Endothelial cell (in vitro differentiated cells): ENCODE measurements at regions not wholly inside any gene's neighbourhood (a gene's known extent, or its start where the extent isn't known, plus 50 kb on each side); places are given as distances from the start of the nearest gene placed in this dataset.

Experiments
- DNase-seq: peaks from one replicate; pipeline ENCODE4 v3.0.0; 2021; ENCODE audit warnings: low spot score
- H3K27ac Mint-ChIP-seq: one replicate; pipeline ENCODE4 v1.8.0; 2021; ENCODE audit warnings: mixed read lengths, inconsistent platforms; ENCODE audit not compliant: unreplicated experiment
- H3K27me3 Mint-ChIP-seq: one replicate; pipeline ENCODE4 v1.8.0; 2021; ENCODE audit warnings: mild to moderate bottlenecking, moderate library complexity, mixed read lengths, inconsistent platforms; ENCODE audit not compliant: unreplicated experiment
- H3K36me3 Mint-ChIP-seq: one replicate; pipeline ENCODE4 v1.8.0; 2021; ENCODE audit warnings: mild to moderate bottlenecking, low read depth, mixed read lengths, inconsistent platforms; ENCODE audit not compliant: unreplicated experiment
- H3K4me1 Mint-ChIP-seq: one replicate; pipeline ENCODE4 v1.8.0; 2021; ENCODE audit warnings: mild to moderate bottlenecking, mixed read lengths, inconsistent platforms; ENCODE audit not compliant: unreplicated experiment
- H3K4me3 Mint-ChIP-seq: one replicate; pipeline ENCODE4 v1.8.0; 2021; ENCODE audit warnings: mild to moderate bottlenecking, mixed read lengths, inconsistent platforms; ENCODE audit not compliant: unreplicated experiment
- H3K9me3 Mint-ChIP-seq: one replicate; pipeline ENCODE4 v1.8.0; 2021; ENCODE audit warnings: mixed read lengths, inconsistent platforms; ENCODE audit not compliant: unreplicated experiment
- TF ChIP-seq, protein P1 (sequence below): fragments of 200-600 bp; sonication (generic); IDR thresholded peaks from one replicate; pipeline ENCODE4 v1.5.0; 2021; ENCODE audit warnings: antibody characterized with exemption; ENCODE audit not compliant: unreplicated experiment

DNA sequence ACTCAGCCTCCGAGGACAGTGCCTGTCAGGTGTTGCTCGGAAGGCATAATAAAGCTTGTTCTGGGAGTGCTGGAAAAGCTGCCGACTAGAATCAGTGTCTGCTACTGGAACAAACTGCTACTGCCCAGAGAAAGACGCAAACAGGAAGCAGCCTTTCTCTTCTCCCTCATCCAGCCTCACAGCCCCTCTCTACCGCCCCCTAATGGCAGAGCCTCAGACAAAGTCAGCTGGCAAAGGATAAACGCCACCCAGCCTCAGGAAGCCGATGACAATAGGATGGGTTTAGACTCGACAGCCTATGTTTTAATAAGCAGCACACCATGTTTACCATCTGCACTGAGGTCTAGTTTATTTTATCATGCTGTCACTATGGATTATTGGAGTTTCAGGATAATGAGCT, 169.5 kb upstream of the LYZL1 start:
- H3K27me3 Mint-ChIP-seq = peaks cover 1% of the 10 kb centered on the region
- peaks cover 6% of the 10 kb centered on the region for H3K36me3 Mint-ChIP-seq
- no peak overlapping the region for H3K4me3 Mint-ChIP-seq
- peak; percentile 47 for DNase-seq
- H3K4me1 Mint-ChIP-seq = no peaks in the 10 kb centered on the region
- no peak overlapping the region for H3K27ac Mint-ChIP-seq
- H3K9me3 Mint-ChIP-seq = peaks cover 5% of the 10 kb centered on the region
- TF ChIP-seq, protein P1, sequence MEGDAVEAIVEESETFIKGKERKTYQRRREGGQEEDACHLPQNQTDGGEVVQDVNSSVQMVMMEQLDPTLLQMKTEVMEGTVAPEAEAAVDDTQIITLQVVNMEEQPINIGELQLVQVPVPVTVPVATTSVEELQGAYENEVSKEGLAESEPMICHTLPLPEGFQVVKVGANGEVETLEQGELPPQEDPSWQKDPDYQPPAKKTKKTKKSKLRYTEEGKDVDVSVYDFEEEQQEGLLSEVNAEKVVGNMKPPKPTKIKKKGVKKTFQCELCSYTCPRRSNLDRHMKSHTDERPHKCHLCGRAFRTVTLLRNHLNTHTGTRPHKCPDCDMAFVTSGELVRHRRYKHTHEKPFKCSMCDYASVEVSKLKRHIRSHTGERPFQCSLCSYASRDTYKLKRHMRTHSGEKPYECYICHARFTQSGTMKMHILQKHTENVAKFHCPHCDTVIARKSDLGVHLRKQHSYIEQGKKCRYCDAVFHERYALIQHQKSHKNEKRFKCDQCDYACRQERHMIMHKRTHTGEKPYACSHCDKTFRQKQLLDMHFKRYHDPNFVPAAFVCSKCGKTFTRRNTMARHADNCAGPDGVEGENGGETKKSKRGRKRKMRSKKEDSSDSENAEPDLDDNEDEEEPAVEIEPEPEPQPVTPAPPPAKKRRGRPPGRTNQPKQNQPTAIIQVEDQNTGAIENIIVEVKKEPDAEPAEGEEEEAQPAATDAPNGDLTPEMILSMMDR = peak; percentile 55

DNA sequence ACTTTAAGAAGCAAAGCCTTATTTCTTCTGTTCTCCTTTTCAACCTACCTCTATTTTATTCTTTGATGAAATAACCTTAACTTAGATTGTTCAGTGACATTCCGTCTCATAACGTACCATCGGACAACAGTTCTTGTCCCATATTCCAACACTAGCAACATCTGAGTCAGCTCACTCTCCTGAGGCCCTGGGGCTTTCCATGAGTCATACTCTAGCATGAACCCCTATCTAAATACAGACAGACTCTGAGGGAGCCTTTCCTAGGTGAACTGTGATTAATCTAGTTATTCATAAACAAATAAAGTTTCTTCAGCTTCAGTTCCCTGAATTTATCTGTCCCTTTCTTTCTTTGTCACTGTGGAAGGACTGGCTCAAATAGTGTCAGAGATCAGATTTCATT, 168.7 kb upstream of the LYZL1 start:
- H3K27ac Mint-ChIP-seq = no peak overlapping the region
- H3K9me3 Mint-ChIP-seq = peaks cover 5% of the 10 kb centered on the region
- TF ChIP-seq, protein P1 = no peak
- peaks cover 6% of the 10 kb centered on the region for H3K36me3 Mint-ChIP-seq
- no peaks in the 10 kb centered on the region for H3K4me1 Mint-ChIP-seq
- no peak overlapping the region for H3K4me3 Mint-ChIP-seq
- peaks cover 1% of the 10 kb centered on the region for H3K27me3 Mint-ChIP-seq
- no peak for DNase-seq

DNA sequence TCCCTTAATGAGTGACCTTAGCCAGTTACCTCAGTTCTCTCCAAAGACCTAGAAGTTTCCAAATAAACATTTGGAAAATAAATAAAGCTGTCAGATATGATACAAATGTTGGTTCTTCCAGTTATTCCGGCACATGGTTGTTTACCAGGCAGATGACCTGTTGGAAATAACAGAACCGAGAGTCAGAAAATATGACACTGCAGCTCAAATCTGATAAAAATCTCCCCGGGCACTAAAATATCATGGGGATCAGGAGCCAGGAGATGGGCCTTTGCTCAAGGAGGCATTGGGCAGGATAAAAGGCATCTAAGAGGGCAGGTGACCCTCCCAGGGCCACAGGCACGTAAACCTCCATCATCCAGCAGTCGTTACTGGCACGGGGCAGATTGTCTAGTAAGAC, 164.0 kb upstream of the LYZL1 start:
- no peak overlapping the region for H3K4me3 Mint-ChIP-seq
- no peaks in the 10 kb centered on the region for H3K36me3 Mint-ChIP-seq
- no peak for DNase-seq
- peaks cover 3% of the 10 kb centered on the region for H3K27me3 Mint-ChIP-seq
- peaks cover 3% of the 10 kb centered on the region for H3K4me1 Mint-ChIP-seq
- no peaks in the 10 kb centered on the region for H3K9me3 Mint-ChIP-seq
- H3K27ac Mint-ChIP-seq = no peak overlapping the region
- TF ChIP-seq, protein P1 = no peak

DNA sequence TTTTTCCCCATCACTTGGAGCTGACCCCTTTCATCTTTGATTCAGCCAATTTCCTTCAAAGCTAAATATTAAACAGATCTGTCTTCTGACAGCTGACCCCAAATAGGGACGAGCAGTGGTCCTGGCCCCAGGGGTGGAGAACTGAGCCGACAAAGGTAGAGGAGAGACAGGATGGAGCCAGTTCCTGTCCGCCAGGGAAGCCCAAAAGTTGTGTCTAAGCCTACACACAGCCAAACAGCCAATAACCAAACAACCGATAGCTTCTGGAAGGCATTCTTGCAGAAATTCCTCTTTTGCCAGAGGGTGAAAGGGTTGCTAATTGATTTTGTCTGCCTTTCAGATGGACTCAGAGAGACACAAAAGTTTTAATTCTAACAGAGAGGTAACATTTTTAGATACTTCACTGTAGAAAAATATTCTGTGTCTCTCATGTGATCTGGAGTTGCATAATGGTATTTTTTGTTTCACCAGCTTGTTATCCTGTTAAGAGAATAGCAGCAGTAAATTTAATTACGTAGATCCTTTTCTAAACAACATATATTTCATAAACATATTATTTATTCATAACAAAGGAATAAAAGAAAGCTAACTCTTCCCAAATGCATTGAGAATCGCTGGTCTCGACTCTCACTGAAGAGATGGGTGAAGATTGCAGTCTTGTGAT, 161.7 kb upstream of the LYZL1 start:
- TF ChIP-seq, protein P1 = no peak
- no peak overlapping the region for H3K4me3 Mint-ChIP-seq
- no peak overlapping the region for H3K27ac Mint-ChIP-seq
- peaks cover 10% of the 10 kb centered on the region for H3K4me1 Mint-ChIP-seq
- H3K36me3 Mint-ChIP-seq = no peaks in the 10 kb centered on the region
- H3K27me3 Mint-ChIP-seq = peaks cover 2% of the 10 kb centered on the region
- no peaks in the 10 kb centered on the region for H3K9me3 Mint-ChIP-seq
- no peak for DNase-seq

DNA sequence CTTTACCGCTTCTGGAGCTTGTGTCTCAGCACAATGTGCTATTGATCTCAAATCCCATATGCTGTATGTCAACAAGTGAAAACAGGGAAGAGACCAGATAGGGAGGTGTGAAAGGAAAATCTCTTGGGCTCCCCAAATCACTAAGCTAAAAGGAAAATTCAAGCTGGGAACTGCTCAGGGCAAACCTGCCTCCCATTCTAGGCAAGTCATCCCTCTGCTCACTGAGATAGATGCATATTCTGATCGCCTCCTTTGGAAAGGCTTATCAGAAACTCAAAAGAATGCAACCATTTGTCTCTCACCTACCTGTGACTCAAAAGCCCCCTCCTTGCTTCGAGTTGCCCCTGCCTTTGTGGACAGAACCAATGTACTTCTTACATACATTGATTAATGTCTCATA, 161.1 kb upstream of the LYZL1 start:
- DNase-seq = no peak
- Mint-ChIP-seq H3K9me3 (no peaks in the 10 kb centered on the region), H3K27ac (no peak overlapping the region), H3K4me3 (no peak overlapping the region), H3K4me1 (peaks cover 16% of the 10 kb centered on the region), H3K27me3 (peaks cover 2% of the 10 kb centered on the region), H3K36me3 (no peaks in the 10 kb centered on the region)
- TF ChIP-seq, protein P1 = no peak
